HEK293 (cell line): ENCODE measurements at regions not wholly inside any gene's neighbourhood (a gene's known extent, or its start where the extent isn't known, plus 50 kb on each side); places are given as distances from the start of the nearest gene placed in this dataset.

Experiments
- CTCF ChIA-PET: fragments of 350-600 bp; formaldehyde crosslinking; extraction: SDS; loops from one replicate; lab custom pipeline; 2021; ENCODE audit warnings: antibody characterized with exemption; lab: Yijun Ruan, JAX
- POLR2A ChIA-PET: fragments of 300-600 bp; formaldehyde crosslinking; extraction: SDS; loops from one replicate; lab custom pipeline; 2020; ENCODE audit warnings: antibody characterized with exemption, inconsistent platforms; lab: Yijun Ruan, JAX
- H3K27ac ChIP-seq: fragments of 200-500 bp; sonication (Bioruptor generic); 2 replicates; pipeline ENCODE4 v1.5.1; 2014; ENCODE audit warnings: low read depth, low read length, control low read depth, inconsistent platforms; ENCODE audit errors: extremely low read depth
- H3K36me3 ChIP-seq, 2 experiments: fragments of 200-500 bp in 1 of 2; sonication (Bioruptor generic) in 1 of 2; 1 replicate in 1 of 2; 2 replicates in 1 of 2; pipeline ENCODE4 v1.5.1; 2014 to 2017; ENCODE audit warnings: inconsistent platforms in 2 of 2, low read length in 2 of 2; ENCODE audit not compliant: control insufficient read depth in 2 of 2, insufficient read depth in 1 of 2
- H3K4me1 ChIP-seq: fragments of 200-500 bp; sonication (Bioruptor generic); 2 replicates; pipeline ENCODE4 v1.5.1; 2014; ENCODE audit warnings: mild to moderate bottlenecking, low read length, inconsistent platforms; ENCODE audit not compliant: control insufficient read depth, insufficient read depth
- H3K4me3 ChIP-seq: 2 replicates; pipeline ENCODE4 v1.5.1; 2011; ENCODE audit warnings: low read depth, mild to moderate bottlenecking, control low read depth, low read length, moderate library complexity
- H3K9me3 ChIP-seq: fragments of 200-500 bp; sonication (Bioruptor generic); 2 replicates; pipeline ENCODE4 v1.5.1; 2014; ENCODE audit warnings: low read depth, low read length, inconsistent platforms; ENCODE audit not compliant: control insufficient read depth, insufficient read depth
- BCL11A ChIP-seq: fragments of 450-650 bp; formaldehyde crosslinking; IDR thresholded peaks from 2 replicates; pipeline ENCODE4 v1.5.1; 2016; ENCODE audit warnings: low read depth, missing biosample characterization, missing genetic modification characterization
- WT1 ChIP-seq: fragments of 450-650 bp; formaldehyde crosslinking; IDR thresholded peaks from 2 replicates; pipeline ENCODE4 v1.5.1; 2016; ENCODE audit warnings: missing biosample characterization, missing genetic modification characterization
- YY2 ChIP-seq: fragments of 450-650 bp; formaldehyde crosslinking; IDR thresholded peaks from 2 replicates; pipeline ENCODE4 v1.5.1; 2016; ENCODE audit warnings: missing biosample characterization, missing genetic modification characterization
- ZEB2 ChIP-seq: fragments of 450-650 bp; formaldehyde crosslinking; IDR thresholded peaks from 2 replicates; pipeline ENCODE4 v1.5.1; 2016; ENCODE audit warnings: missing biosample characterization, missing genetic modification characterization
- ZNF280C ChIP-seq: fragments of 450-650 bp; formaldehyde crosslinking; IDR thresholded peaks from 2 replicates; pipeline ENCODE4 v1.5.1; 2016; ENCODE audit warnings: missing biosample characterization, missing genetic modification characterization
- ZNF302 ChIP-seq: fragments of 450-650 bp; formaldehyde crosslinking; IDR thresholded peaks from 2 replicates; pipeline ENCODE4 v1.5.1; 2016; ENCODE audit warnings: missing biosample characterization, missing genetic modification characterization, low read depth
- ZNF37A ChIP-seq: fragments of 450-650 bp; IDR thresholded peaks from 2 replicates; pipeline ENCODE4 v1.5.1; 2018; ENCODE audit warnings: missing biosample characterization, missing genetic modification characterization
- ZNF416 ChIP-seq: fragments of 450-650 bp; formaldehyde crosslinking; IDR thresholded peaks from 2 replicates; pipeline ENCODE4 v1.5.1; 2016; ENCODE audit warnings: missing biosample characterization, missing genetic modification characterization
- ZNF510 ChIP-seq: fragments of 450-650 bp; formaldehyde crosslinking; IDR thresholded peaks from 2 replicates; pipeline ENCODE4 v1.5.1; 2018; ENCODE audit warnings: mild to moderate bottlenecking, missing genetic modification characterization, missing biosample characterization; ENCODE audit not compliant: insufficient replicate concordance
- ZNF529 ChIP-seq: fragments of 450-650 bp; formaldehyde crosslinking; IDR thresholded peaks from 2 replicates; pipeline ENCODE4 v1.5.1; 2017; ENCODE audit warnings: missing genetic modification characterization, missing biosample characterization; ENCODE audit not compliant: insufficient replicate concordance
- ZNF549 ChIP-seq: fragments of 450-650 bp; IDR thresholded peaks from 2 replicates; pipeline ENCODE4 v1.5.1; 2018; ENCODE audit warnings: missing biosample characterization, missing genetic modification characterization, mild to moderate bottlenecking, inconsistent platforms, moderate library complexity
- TF ChIP-seq, protein P1 (sequence below): fragments of 450-650 bp; formaldehyde crosslinking; IDR thresholded peaks from 2 replicates; pipeline ENCODE4 v1.5.0; 2017; ENCODE audit warnings: missing biosample characterization, missing genetic modification characterization, borderline replicate concordance
- TF ChIP-seq, protein P2 (sequence below): fragments of 450-650 bp; formaldehyde crosslinking; IDR thresholded peaks from 2 replicates; pipeline ENCODE4 v1.5.1; 2016; ENCODE audit warnings: missing biosample characterization, missing genetic modification characterization, borderline replicate concordance
- TF ChIP-seq, protein P3 (sequence below): fragments of 450-650 bp; formaldehyde crosslinking; IDR thresholded peaks from 2 replicates; pipeline ENCODE4 v1.5.1; 2016; ENCODE audit warnings: missing biosample characterization, missing genetic modification characterization

DNA sequence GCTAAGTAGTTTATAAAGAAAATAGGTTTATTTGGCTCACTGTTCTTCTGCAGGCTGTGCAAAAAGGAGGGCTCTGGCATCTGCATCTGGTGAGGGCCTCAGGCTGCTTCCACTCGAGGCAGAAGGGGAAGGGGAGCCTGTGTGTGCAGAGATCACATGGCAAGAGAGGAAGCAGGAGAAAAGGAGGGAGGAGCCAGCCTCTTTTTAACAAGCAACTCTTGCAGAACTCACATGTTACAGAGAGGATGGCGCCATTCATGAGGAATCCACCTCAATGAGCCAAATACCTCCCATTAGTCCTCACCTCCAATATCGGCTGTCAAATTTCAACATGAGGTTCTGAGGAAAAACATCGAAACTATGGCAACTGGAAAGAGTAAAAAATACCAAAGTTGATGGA lies 666.6 kb upstream of the SLC35B3 start:
- Histone ChIP-seq H3K9me3 (no peaks in the 10 kb centered on the region), H3K4me3 (no peak overlapping the region), H3K27ac (no peak overlapping the region), H3K36me3 (no peaks in the 10 kb centered on the region), H3K4me1 (no peaks in the 10 kb centered on the region)
- CTCF ChIA-PET = no interaction called here
- POLR2A ChIA-PET = no interaction called here
- TF ChIP-seq ZNF37A (tag by site-specific recombination) (no peak), ZNF302 (tag by site-specific recombination) (no peak), ZNF280C (tag by site-specific recombination) (no peak), YY2 (tag by site-specific recombination) (no peak), ZNF549 (tag by site-specific recombination) (no peak)
- TF ChIP-seq, protein P1, sequence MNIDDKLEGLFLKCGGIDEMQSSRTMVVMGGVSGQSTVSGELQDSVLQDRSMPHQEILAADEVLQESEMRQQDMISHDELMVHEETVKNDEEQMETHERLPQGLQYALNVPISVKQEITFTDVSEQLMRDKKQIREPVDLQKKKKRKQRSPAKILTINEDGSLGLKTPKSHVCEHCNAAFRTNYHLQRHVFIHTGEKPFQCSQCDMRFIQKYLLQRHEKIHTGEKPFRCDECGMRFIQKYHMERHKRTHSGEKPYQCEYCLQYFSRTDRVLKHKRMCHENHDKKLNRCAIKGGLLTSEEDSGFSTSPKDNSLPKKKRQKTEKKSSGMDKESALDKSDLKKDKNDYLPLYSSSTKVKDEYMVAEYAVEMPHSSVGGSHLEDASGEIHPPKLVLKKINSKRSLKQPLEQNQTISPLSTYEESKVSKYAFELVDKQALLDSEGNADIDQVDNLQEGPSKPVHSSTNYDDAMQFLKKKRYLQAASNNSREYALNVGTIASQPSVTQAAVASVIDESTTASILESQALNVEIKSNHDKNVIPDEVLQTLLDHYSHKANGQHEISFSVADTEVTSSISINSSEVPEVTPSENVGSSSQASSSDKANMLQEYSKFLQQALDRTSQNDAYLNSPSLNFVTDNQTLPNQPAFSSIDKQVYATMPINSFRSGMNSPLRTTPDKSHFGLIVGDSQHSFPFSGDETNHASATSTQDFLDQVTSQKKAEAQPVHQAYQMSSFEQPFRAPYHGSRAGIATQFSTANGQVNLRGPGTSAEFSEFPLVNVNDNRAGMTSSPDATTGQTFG (tag by site-specific recombination) = no peak
- TF ChIP-seq, protein P2, sequence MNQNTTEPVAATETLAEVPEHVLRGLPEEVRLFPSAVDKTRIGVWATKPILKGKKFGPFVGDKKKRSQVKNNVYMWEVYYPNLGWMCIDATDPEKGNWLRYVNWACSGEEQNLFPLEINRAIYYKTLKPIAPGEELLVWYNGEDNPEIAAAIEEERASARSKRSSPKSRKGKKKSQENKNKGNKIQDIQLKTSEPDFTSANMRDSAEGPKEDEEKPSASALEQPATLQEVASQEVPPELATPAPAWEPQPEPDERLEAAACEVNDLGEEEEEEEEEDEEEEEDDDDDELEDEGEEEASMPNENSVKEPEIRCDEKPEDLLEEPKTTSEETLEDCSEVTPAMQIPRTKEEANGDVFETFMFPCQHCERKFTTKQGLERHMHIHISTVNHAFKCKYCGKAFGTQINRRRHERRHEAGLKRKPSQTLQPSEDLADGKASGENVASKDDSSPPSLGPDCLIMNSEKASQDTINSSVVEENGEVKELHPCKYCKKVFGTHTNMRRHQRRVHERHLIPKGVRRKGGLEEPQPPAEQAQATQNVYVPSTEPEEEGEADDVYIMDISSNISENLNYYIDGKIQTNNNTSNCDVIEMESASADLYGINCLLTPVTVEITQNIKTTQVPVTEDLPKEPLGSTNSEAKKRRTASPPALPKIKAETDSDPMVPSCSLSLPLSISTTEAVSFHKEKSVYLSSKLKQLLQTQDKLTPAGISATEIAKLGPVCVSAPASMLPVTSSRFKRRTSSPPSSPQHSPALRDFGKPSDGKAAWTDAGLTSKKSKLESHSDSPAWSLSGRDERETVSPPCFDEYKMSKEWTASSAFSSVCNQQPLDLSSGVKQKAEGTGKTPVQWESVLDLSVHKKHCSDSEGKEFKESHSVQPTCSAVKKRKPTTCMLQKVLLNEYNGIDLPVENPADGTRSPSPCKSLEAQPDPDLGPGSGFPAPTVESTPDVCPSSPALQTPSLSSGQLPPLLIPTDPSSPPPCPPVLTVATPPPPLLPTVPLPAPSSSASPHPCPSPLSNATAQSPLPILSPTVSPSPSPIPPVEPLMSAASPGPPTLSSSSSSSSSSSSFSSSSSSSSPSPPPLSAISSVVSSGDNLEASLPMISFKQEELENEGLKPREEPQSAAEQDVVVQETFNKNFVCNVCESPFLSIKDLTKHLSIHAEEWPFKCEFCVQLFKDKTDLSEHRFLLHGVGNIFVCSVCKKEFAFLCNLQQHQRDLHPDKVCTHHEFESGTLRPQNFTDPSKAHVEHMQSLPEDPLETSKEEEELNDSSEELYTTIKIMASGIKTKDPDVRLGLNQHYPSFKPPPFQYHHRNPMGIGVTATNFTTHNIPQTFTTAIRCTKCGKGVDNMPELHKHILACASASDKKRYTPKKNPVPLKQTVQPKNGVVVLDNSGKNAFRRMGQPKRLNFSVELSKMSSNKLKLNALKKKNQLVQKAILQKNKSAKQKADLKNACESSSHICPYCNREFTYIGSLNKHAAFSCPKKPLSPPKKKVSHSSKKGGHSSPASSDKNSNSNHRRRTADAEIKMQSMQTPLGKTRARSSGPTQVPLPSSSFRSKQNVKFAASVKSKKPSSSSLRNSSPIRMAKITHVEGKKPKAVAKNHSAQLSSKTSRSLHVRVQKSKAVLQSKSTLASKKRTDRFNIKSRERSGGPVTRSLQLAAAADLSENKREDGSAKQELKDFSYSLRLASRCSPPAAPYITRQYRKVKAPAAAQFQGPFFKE (tag by site-specific recombination) = no peak
- TF ChIP-seq, protein P3, sequence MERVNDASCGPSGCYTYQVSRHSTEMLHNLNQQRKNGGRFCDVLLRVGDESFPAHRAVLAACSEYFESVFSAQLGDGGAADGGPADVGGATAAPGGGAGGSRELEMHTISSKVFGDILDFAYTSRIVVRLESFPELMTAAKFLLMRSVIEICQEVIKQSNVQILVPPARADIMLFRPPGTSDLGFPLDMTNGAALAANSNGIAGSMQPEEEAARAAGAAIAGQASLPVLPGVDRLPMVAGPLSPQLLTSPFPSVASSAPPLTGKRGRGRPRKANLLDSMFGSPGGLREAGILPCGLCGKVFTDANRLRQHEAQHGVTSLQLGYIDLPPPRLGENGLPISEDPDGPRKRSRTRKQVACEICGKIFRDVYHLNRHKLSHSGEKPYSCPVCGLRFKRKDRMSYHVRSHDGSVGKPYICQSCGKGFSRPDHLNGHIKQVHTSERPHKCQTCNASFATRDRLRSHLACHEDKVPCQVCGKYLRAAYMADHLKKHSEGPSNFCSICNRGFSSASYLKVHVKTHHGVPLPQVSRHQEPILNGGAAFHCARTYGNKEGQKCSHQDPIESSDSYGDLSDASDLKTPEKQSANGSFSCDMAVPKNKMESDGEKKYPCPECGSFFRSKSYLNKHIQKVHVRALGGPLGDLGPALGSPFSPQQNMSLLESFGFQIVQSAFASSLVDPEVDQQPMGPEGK = no peak

GRCh38 chr6:9100869-9101580 lies 665.7 kb upstream of the SLC35B3 start:
- POLR2A ChIA-PET = no interaction called here
- TF ChIP-seq WT1 (tag by site-specific recombination) (no peak), BCL11A (tag by site-specific recombination) (no peak), ZNF416 (tag by site-specific recombination) (no peak), ZNF510 (tag by site-specific recombination) (no peak), ZEB2 (tag by site-specific recombination) (no peak), ZNF529 (tag by site-specific recombination) (no peak)
- TF ChIP-seq, protein P2 (tag by site-specific recombination) = no peak
- TF ChIP-seq, all 188 proteins: peak for 0
- Histone ChIP-seq H3K27ac (no peak overlapping the region), H3K36me3 (no peaks in the 10 kb centered on the region), H3K4me3 (no peak overlapping the region), H3K4me1 (no peaks in the 10 kb centered on the region), H3K9me3 (no peaks in the 10 kb centered on the region)
- CTCF ChIA-PET = interaction anchor here (0.6 kb wide), 1 partner anchor 1409 kb away, joined by 3 read pairs; no protein-coding TSS in a partner anchor
